ENCODE measurements at regions not wholly inside any gene's neighbourhood (a gene's known extent, or its start where the extent isn't known, plus 50 kb on each side); places are given as distances from the start of the nearest gene placed in this dataset.

GRCh38 chr4:123632693-123633030, 236.1 kb downstream of the SPRY1 start:
- Histone ChIP-seq H3K27me3 (ENCODE audit: control insufficient read depth, low read length) (no peaks in the 10 kb centered on the region), H3F3A (ENCODE audit: control insufficient read depth, insufficient read depth) (no peaks in the 10 kb centered on the region), H3K4me2 (ENCODE audit: low read length) (no peak overlapping the region), H3K4me1 (ENCODE audit: control insufficient read depth, low read length) (no peaks in the 10 kb centered on the region), H3K79me2 (ENCODE audit: control insufficient read depth, low read length) (no peaks in the 10 kb centered on the region), H3K9me3 (ENCODE audit: control insufficient read depth, insufficient read depth, low read length) (no peaks in the 10 kb centered on the region), H3K36me3 (ENCODE audit: control insufficient read depth, low read length) (no peaks in the 10 kb centered on the region), H4K20me1 (ENCODE audit: control insufficient read depth, insufficient read depth, low read depth, low read length) (no peaks in the 10 kb centered on the region), H3K4me3 (ENCODE audit: low read length) (no peak overlapping the region), H3K9me2 (replicated peaks; ENCODE audit: control insufficient read depth, low read length) (no peaks in the 10 kb centered on the region), H3K27ac (ENCODE audit: low read depth, low read length) (no peak overlapping the region)
- TF ChIP-seq EZH2phosphoT487 (IDR thresholded peaks at IDR 0.05; ENCODE audit: borderline replicate concordance, low read length) (no peak), CTCF (IDR thresholded peaks at IDR 0.05; ENCODE audit: low read depth, low read length, poor library complexity, severe bottlenecking) (no peak)

- Histone ChIP-seq H3K36me3 (ENCODE audit: control insufficient read depth, low read length) (no peaks in the 10 kb centered on the region), H3K79me2 (ENCODE audit: control insufficient read depth, low read length) (no peaks in the 10 kb centered on the region), H4K20me1 (ENCODE audit: control insufficient read depth, insufficient read depth, low read depth, low read length) (no peaks in the 10 kb centered on the region), H3F3A (ENCODE audit: control insufficient read depth, insufficient read depth) (no peaks in the 10 kb centered on the region), H3K9me2 (replicated peaks; ENCODE audit: control insufficient read depth, low read length) (no peaks in the 10 kb centered on the region), H3K4me2 (ENCODE audit: low read length) (no peak overlapping the region), H3K4me3 (ENCODE audit: low read length) (no peak overlapping the region), H3K27me3 (ENCODE audit: control insufficient read depth, low read length) (no peaks in the 10 kb centered on the region), H3K4me1 (ENCODE audit: control insufficient read depth, low read length) (no peaks in the 10 kb centered on the region), H3K9me3 (ENCODE audit: control insufficient read depth, insufficient read depth, low read length) (no peaks in the 10 kb centered on the region; the same call in 1 of the 2 replicates), H3K27ac (ENCODE audit: low read depth, low read length) (no peak overlapping the region)
- no peak for TF ChIP-seq EZH2phosphoT487 (IDR thresholded peaks at IDR 0.05; ENCODE audit: borderline replicate concordance, low read length)
- no peak for TF ChIP-seq CTCF (IDR thresholded peaks at IDR 0.05; ENCODE audit: low read depth, low read length, poor library complexity, severe bottlenecking)
These were observed 242.2 kb downstream of the SPRY1 start for GRCh38 chr4:123638834-123639233.

DNA sequence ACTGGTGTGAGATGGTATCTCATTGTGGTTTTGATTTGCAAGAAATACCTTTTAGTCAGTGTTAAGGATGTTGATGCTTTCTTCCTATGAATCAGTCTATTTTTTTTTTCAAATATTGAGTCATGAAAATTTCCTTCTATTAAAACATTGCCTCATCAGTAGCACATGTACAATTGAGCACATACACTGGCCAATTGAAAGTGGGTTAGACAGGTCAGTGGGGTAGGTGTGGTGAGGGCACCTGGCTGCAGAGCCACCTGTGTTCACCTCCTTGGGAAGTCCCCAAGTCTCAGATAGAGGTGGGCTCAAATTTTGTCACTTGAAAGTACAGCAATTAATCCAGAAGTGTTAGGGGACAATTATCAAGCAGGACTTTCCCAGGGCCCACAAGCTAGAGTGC, 243.7 kb downstream of the SPRY1 start:
- Histone ChIP-seq H3K36me3 (ENCODE audit: control insufficient read depth, low read length) (no peaks in the 10 kb centered on the region), H3F3A (ENCODE audit: control insufficient read depth, insufficient read depth) (no peaks in the 10 kb centered on the region), H3K79me2 (ENCODE audit: control insufficient read depth, low read length) (no peaks in the 10 kb centered on the region), H3K4me2 (ENCODE audit: low read length) (no peak overlapping the region), H3K4me1 (ENCODE audit: control insufficient read depth, low read length) (no peaks in the 10 kb centered on the region), H4K20me1 (ENCODE audit: control insufficient read depth, insufficient read depth, low read depth, low read length) (no peaks in the 10 kb centered on the region), H3K4me3 (ENCODE audit: low read length) (no peak overlapping the region), H3K27ac (ENCODE audit: low read depth, low read length) (no peak overlapping the region), H3K27me3 (ENCODE audit: control insufficient read depth, low read length) (no peaks in the 10 kb centered on the region), H3K9me2 (replicated peaks; ENCODE audit: control insufficient read depth, low read length) (no peaks in the 10 kb centered on the region), H3K9me3 (ENCODE audit: control insufficient read depth, insufficient read depth, low read length) (no peaks in the 10 kb centered on the region; the same call in 1 of the 2 replicates)
- TF ChIP-seq EZH2phosphoT487 (IDR thresholded peaks at IDR 0.05; ENCODE audit: borderline replicate concordance, low read length): no peak
- TF ChIP-seq CTCF (IDR thresholded peaks at IDR 0.05; ENCODE audit: low read depth, low read length, poor library complexity, severe bottlenecking): no peak

DNA sequence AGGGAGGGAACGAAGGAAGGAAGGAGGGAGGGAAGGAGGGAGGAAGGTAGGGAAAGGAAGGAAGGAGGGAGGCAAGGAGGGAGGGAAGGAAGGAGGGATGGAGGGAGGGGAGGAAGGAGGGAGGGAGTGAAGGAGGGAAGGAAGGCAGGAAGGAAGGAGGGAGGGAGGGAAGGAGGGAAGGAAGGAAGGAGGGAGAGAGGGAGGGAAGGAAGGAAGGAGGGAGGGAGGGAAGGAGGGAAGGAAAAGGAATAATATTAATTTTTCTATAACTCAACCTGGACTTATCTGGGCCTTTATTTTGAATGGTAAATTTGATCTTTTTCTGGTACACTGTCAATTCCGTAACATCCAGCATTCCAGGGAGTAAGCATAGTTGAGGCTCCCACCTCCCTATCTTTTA, 244.2 kb downstream of the SPRY1 start:
- no peak overlapping the region for H3K27ac ChIP-seq (ENCODE audit: low read depth, low read length)
- no peaks in the 10 kb centered on the region for H3K79me2 ChIP-seq (ENCODE audit: control insufficient read depth, low read length)
- no peaks in the 10 kb centered on the region for H4K20me1 ChIP-seq (ENCODE audit: control insufficient read depth, insufficient read depth, low read depth, low read length)
- H3F3A ChIP-seq (ENCODE audit: control insufficient read depth, insufficient read depth): no peaks in the 10 kb centered on the region
- H3K9me3 ChIP-seq (ENCODE audit: control insufficient read depth, insufficient read depth, low read length): no peaks in the 10 kb centered on the region; the same call in 1 of the 2 replicates
- no peak overlapping the region for H3K4me2 ChIP-seq (ENCODE audit: low read length)
- no peaks in the 10 kb centered on the region for H3K9me2 ChIP-seq (replicated peaks; ENCODE audit: control insufficient read depth, low read length)
- H3K36me3 ChIP-seq (ENCODE audit: control insufficient read depth, low read length): no peaks in the 10 kb centered on the region
- no peaks in the 10 kb centered on the region for H3K4me1 ChIP-seq (ENCODE audit: control insufficient read depth, low read length)
- H3K4me3 ChIP-seq (ENCODE audit: low read length): no peak overlapping the region
- no peak for TF ChIP-seq CTCF (IDR thresholded peaks at IDR 0.05; ENCODE audit: low read depth, low read length, poor library complexity, severe bottlenecking)
- H3K27me3 ChIP-seq (ENCODE audit: control insufficient read depth, low read length): no peaks in the 10 kb centered on the region

All from DOHH2 (cell line).